ENCODE measurements at regions not wholly inside any gene's neighbourhood (a gene's known extent, or its start where the extent isn't known, plus 50 kb on each side); places are given as distances from the start of the nearest gene placed in this dataset.

GRCh38 chr16:5820472-5820871, 722.9 kb upstream of the EEF2KMT start:
- Histone ChIP-seq H3K4me3 (no peak overlapping the region), H3K4me1 (no peaks in the 10 kb centered on the region), H3K36me3 (no peaks in the 10 kb centered on the region), H3K9me3 (no peaks in the 10 kb centered on the region), H3K27me3 (no peaks in the 10 kb centered on the region), H3K27ac (no peak overlapping the region)
- no peak for DNase-seq
- TF ChIP-seq POLR2A (IDR thresholded peaks at IDR 0.05): no peak
- TF ChIP-seq CTCF (IDR thresholded peaks at IDR 0.05): no peak

- Histone ChIP-seq H3K4me1 (no peaks in the 10 kb centered on the region), H3K36me3 (no peaks in the 10 kb centered on the region), H3K9me3 (no peaks in the 10 kb centered on the region), H3K4me3 (no peak overlapping the region), H3K27me3 (no peaks in the 10 kb centered on the region), H3K27ac (no peak overlapping the region)
- no peak for DNase-seq
- no peak for TF ChIP-seq POLR2A (IDR thresholded peaks at IDR 0.05)
- TF ChIP-seq CTCF (IDR thresholded peaks at IDR 0.05): no peak
Observed at GRCh38 chr16:5815570-5816237, 718.1 kb upstream of the EEF2KMT start.

GRCh38 chr16:5801396-5801795, 703.8 kb upstream of the EEF2KMT start:
- no peak for DNase-seq
- H3K4me3 ChIP-seq: no peak overlapping the region
- H3K27ac ChIP-seq: no peak overlapping the region
- no peaks in the 10 kb centered on the region for H3K36me3 ChIP-seq
- no peaks in the 10 kb centered on the region for H3K4me1 ChIP-seq
- TF ChIP-seq CTCF (IDR thresholded peaks at IDR 0.05): no peak
- no peaks in the 10 kb centered on the region for H3K27me3 ChIP-seq
- H3K9me3 ChIP-seq: no peaks in the 10 kb centered on the region

GRCh38 chr16:5793556-5793955, 696.0 kb upstream of the EEF2KMT start:
- Histone ChIP-seq H3K9me3 (no peaks in the 10 kb centered on the region), H3K4me3 (no peak overlapping the region), H3K27me3 (no peaks in the 10 kb centered on the region), H3K27ac (no peak overlapping the region), H3K4me1 (no peaks in the 10 kb centered on the region), H3K36me3 (no peaks in the 10 kb centered on the region)
- no peak for DNase-seq
- TF ChIP-seq POLR2A (IDR thresholded peaks at IDR 0.05): no peak
- TF ChIP-seq CTCF (IDR thresholded peaks at IDR 0.05): no peak

- DNase-seq: no peak
Observed at GRCh38 chr16:5791011-5791657, 693.5 kb upstream of the EEF2KMT start.

More at GRCh38 chr16:5791011-5791657, 693.5 kb upstream of the EEF2KMT start:
- H3K4me3 ChIP-seq: no peak overlapping the region
- no peaks in the 10 kb centered on the region for H3K9me3 ChIP-seq
- H3K4me1 ChIP-seq: no peaks in the 10 kb centered on the region
- TF ChIP-seq POLR2A (IDR thresholded peaks at IDR 0.05) (no peak), CTCF (IDR thresholded peaks at IDR 0.05) (no peak)
- no peaks in the 10 kb centered on the region for H3K27me3 ChIP-seq
- H3K27ac ChIP-seq: no peak overlapping the region
- no peaks in the 10 kb centered on the region for H3K36me3 ChIP-seq
